Calu3 (cell line): ENCODE measurements at regions not wholly inside any gene's neighbourhood (a gene's known extent, or its start where the extent isn't known, plus 50 kb on each side); places are given as distances from the start of the nearest gene placed in this dataset.

Source experiments
- BruUV-seq: library from RNA; stranded (reverse); fragments of 400-500 nt; replicated peaks from 2 replicates; lab custom pipeline; 2021; lab: Mats Ljungman, UMichigan
- CTCF ChIA-PET: fragments of 300-600 bp; sonication (Branson Sonifier 250); formaldehyde crosslinking; loops from one replicate; lab custom pipeline; 2022; ENCODE audit warnings: antibody characterized with exemption; lab: Charles Lee
- DNase-seq: peaks from one replicate; pipeline ENCODE4 v3.0.0; 2022
- H3K27ac Mint-ChIP-seq: one replicate; pipeline ENCODE4 v1.8.0; 2022; ENCODE audit warnings: mixed read lengths; ENCODE audit not compliant: unreplicated experiment
- H3K27me3 Mint-ChIP-seq: one replicate; pipeline ENCODE4 v1.8.0; 2022; ENCODE audit warnings: mixed read lengths; ENCODE audit not compliant: unreplicated experiment
- H3K36me3 Mint-ChIP-seq: one replicate; pipeline ENCODE4 v1.8.0; 2022; ENCODE audit warnings: mild to moderate bottlenecking, moderate library complexity, mixed read lengths; ENCODE audit not compliant: insufficient read depth, unreplicated experiment
- H3K4me1 Mint-ChIP-seq: one replicate; pipeline ENCODE4 v1.8.0; 2022; ENCODE audit warnings: mild to moderate bottlenecking, low read depth, mixed read lengths; ENCODE audit not compliant: unreplicated experiment
- H3K4me3 Mint-ChIP-seq: one replicate; pipeline ENCODE4 v1.8.0; 2022; ENCODE audit warnings: mild to moderate bottlenecking, low read depth, moderate library complexity, mixed read lengths; ENCODE audit not compliant: unreplicated experiment
- H3K9me3 Mint-ChIP-seq: one replicate; pipeline ENCODE4 v1.8.0; 2022; ENCODE audit warnings: low read depth, mixed read lengths; ENCODE audit not compliant: unreplicated experiment
- CTCF ChIP-seq: fragments of 200-600 bp; IDR thresholded peaks from one replicate; pipeline ENCODE4 v1.8.0; 2022; ENCODE audit warnings: antibody characterized with exemption; ENCODE audit not compliant: unreplicated experiment
- intact Hi-C: fragments of 100-400 bp; cut with micrococcal nuclease; formaldehyde crosslinking; loops from one replicate; pipeline ENCODE4 v1.10.0; 2022; ENCODE audit not compliant: unreplicated experiment

DNA sequence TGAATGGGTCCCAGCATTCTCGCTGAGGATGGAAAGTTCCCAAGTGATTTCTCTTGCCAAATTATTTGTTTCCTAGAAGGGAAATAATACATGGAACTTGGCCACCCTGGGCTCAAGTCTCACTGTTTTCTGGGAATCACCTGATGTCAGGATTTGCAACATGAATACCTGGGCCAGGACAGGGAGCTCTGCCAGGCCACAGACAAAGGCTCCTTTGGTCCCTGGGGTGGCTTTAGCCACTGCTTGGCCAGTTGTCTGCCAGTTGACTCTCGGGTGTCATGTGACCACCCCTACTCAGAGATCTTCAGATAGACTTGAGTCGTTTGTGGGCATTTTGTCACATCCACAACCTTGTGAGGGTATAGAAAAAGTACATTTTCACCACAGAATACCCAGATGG is 258.0 kb upstream of the HABP2 start:
- CTCF ChIA-PET, result no interaction called here
- no peaks in the 10 kb centered on the region for H3K36me3 Mint-ChIP-seq
- no peak overlapping the region for H3K4me3 Mint-ChIP-seq
- DNase-seq, result no peak
- no peaks in the 10 kb centered on the region for H3K27me3 Mint-ChIP-seq
- H3K4me1 Mint-ChIP-seq, result peaks cover 7% of the 10 kb centered on the region
- no peak for TF ChIP-seq CTCF
- BruUV-seq, result no TSS peak
- no peaks in the 10 kb centered on the region for H3K9me3 Mint-ChIP-seq
- H3K27ac Mint-ChIP-seq, result no peak overlapping the region
- intact Hi-C loops, result no loop called here

DNA sequence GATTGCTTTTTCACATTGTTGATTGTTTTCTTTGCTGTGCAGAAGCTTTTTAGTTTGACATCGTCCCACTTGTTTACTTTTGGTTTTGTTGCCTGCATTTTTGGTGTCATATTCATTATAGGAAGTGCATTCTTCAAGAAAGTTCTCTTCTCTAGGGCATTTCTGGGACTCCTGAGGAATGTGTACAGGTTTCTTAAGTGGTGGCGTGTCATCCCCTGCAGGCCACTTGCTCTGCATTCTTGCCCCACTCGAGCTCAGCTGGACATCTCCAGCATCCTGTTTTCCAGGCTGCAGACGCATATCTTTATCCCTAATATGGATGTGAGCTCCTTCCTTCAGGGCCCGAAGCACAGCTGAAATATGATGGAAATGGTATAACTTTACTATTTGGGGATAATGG is 255.6 kb upstream of the HABP2 start:
- CTCF ChIA-PET, result no interaction called here
- Mint-ChIP-seq H3K27ac (no peak overlapping the region), H3K36me3 (no peaks in the 10 kb centered on the region), H3K4me3 (no peak overlapping the region), H3K4me1 (peaks cover 7% of the 10 kb centered on the region), H3K27me3 (no peaks in the 10 kb centered on the region), H3K9me3 (no peaks in the 10 kb centered on the region)
- peak; percentile 1 for DNase-seq
- intact Hi-C loops, result no loop called here
- TF ChIP-seq CTCF, result no peak
- no TSS peak for BruUV-seq

DNA sequence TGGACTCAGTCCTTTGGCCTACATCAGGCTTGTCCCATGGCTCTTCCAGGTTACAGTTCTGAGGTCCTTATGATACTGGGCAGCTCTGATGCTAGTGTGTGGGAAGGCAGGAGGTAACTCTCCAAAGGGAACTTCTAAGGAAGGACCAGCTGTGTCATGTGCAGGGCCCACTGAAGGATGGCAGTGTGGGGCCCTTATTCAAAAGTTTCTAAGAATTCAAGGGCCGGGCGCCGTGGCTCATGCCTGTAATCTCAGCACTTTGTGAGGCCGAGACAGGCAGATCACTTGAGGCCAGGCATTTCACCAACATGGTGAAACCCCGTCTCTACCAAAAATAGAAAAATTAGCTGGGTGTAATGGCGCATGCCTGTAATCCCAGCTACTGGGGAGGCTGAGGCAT is 254.2 kb upstream of the HABP2 start:
- CTCF ChIA-PET, result no interaction called here
- H3K27ac Mint-ChIP-seq, result no peak overlapping the region
- no peak overlapping the region for H3K4me3 Mint-ChIP-seq
- BruUV-seq, result no TSS peak
- H3K9me3 Mint-ChIP-seq, result no peaks in the 10 kb centered on the region
- H3K4me1 Mint-ChIP-seq, result peaks cover 7% of the 10 kb centered on the region
- no peak for DNase-seq
- H3K27me3 Mint-ChIP-seq, result peaks cover 3% of the 10 kb centered on the region
- H3K36me3 Mint-ChIP-seq, result no peaks in the 10 kb centered on the region
- TF ChIP-seq CTCF, result no peak
- intact Hi-C loops, result no loop called here

DNA sequence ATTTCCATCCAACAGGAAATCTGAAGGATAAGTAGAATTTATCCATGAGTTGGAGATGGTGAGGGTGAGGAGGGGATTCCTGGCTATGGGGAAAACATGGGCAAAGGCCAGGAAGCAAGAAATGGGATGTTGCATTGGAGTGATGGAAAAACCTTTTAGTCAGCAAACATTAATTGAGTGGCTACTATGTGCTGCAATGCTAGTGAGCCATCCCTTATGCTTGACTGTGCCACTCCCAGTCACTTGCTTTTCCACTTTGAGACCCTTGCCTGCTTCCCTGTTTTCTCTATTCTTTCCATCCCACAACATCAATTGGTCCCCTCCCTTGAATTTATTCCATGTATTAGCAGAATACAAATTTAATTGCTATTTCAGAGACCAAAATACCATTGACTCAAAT is 252.7 kb upstream of the HABP2 start:
- no peaks in the 10 kb centered on the region for H3K9me3 Mint-ChIP-seq
- H3K4me3 Mint-ChIP-seq, result no peak overlapping the region
- no peak overlapping the region for H3K27ac Mint-ChIP-seq
- intact Hi-C loops, result no loop called here
- TF ChIP-seq CTCF, result no peak
- no peak for DNase-seq
- CTCF ChIA-PET, result interaction anchor here (0.6 kb wide), 1 partner anchor 10 kb away, joined by 3 read pairs; no protein-coding TSS in a partner anchor
- peaks cover 7% of the 10 kb centered on the region for H3K4me1 Mint-ChIP-seq
- BruUV-seq, result no TSS peak
- H3K27me3 Mint-ChIP-seq, result peaks cover 19% of the 10 kb centered on the region
- no peaks in the 10 kb centered on the region for H3K36me3 Mint-ChIP-seq

DNA sequence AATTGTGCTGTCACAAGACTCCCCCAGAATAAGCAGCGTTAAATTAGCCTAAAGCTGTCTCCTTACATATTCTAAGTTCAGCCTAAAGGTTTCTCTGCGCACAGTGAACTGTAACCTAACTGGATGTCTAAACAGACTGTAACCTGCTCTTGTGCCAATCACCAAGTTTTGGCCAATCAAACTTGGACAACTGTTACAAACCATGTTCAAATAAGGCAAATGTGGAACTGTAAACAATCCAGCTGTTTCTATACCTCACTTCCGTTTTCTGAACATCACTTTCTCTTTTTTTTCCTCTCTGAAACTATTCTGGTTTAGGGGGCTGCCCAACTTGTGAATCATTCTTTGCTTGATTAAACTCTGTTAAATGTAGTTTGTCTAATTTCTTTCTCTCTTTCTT is 252.2 kb upstream of the HABP2 start:
- Mint-ChIP-seq H3K27me3 (peaks cover 23% of the 10 kb centered on the region), H3K4me1 (peaks cover 7% of the 10 kb centered on the region), H3K27ac (no peak overlapping the region), H3K4me3 (no peak overlapping the region), H3K36me3 (no peaks in the 10 kb centered on the region), H3K9me3 (no peaks in the 10 kb centered on the region)
- BruUV-seq, result no TSS peak
- TF ChIP-seq CTCF, result no peak
- intact Hi-C loops, result no loop called here
- DNase-seq, result no peak
- CTCF ChIA-PET, result interaction anchor here (0.6 kb wide), 1 partner anchor 10 kb away, joined by 3 read pairs; no protein-coding TSS in a partner anchor
